ENCODE measurements at regions not wholly inside any gene's neighbourhood (a gene's known extent, or its start where the extent isn't known, plus 50 kb on each side); places are given as distances from the start of the nearest gene placed in this dataset.

- H3K9me3 ChIP-seq, result no peaks in the 10 kb centered on the region
Observed at GRCh38 chr1:68633141-68633919, 136.4 kb upstream of the DEPDC1 start.

GRCh38 chr1:68644504-68644903 lies 147.6 kb upstream of the DEPDC1 start:
- no TSS peak for BruUV-seq (replicated peaks)
- no peak for DNase-seq
- Histone ChIP-seq H3K27me3 (replicated peaks; ENCODE audit: control insufficient read depth, insufficient read depth, low read length) (no peaks in the 10 kb centered on the region), H3K9me3 (no peaks in the 10 kb centered on the region), H3K4me1 (no peaks in the 10 kb centered on the region), H3K36me3 (ENCODE audit: control insufficient read depth, insufficient read depth, low read length) (no peaks in the 10 kb centered on the region), H3K4me3 (ENCODE audit: low read depth, low read length) (no peak overlapping the region)
- Mint-ChIP-seq H3K4me3 (ENCODE audit: unreplicated experiment) (no peak overlapping the region), H3K27ac (ENCODE audit: unreplicated experiment) (no peak overlapping the region), H3K9me3 (ENCODE audit: unreplicated experiment) (no peaks in the 10 kb centered on the region), H3K36me3 (ENCODE audit: insufficient read depth, unreplicated experiment) (no peaks in the 10 kb centered on the region), H3K27me3 (ENCODE audit: insufficient read depth, unreplicated experiment) (peaks cover 3% of the 10 kb centered on the region), H3K4me1 (ENCODE audit: low read depth, unreplicated experiment) (no peaks in the 10 kb centered on the region)
- CTCF ChIA-PET, result no interaction called here
- POLR2A ChIA-PET, result no interaction called here
- intact Hi-C loops (cut with micrococcal nuclease; ENCODE audit: unreplicated experiment), result no loop called here
- TF ChIP-seq CTCF (IDR thresholded peaks at IDR 0.05; ENCODE audit: insufficient read depth in 1 of 2, low read depth in 1 of 2, low read length in 1 of 2, severe bottlenecking in 1 of 2, unreplicated experiment in 1 of 2), result no peak

More at GRCh38 chr1:68633141-68633919, 136.4 kb upstream of the DEPDC1 start:
- Histone ChIP-seq H3K4me1 (no peaks in the 10 kb centered on the region), H3K4me3 (ENCODE audit: low read depth, low read length) (no peak overlapping the region), H3K27me3 (replicated peaks; ENCODE audit: control insufficient read depth, insufficient read depth, low read length) (no peaks in the 10 kb centered on the region), H3K36me3 (ENCODE audit: control insufficient read depth, insufficient read depth, low read length) (no peaks in the 10 kb centered on the region)
- POLR2A ChIA-PET, result no interaction called here
- no TSS peak for BruUV-seq (replicated peaks)
- Mint-ChIP-seq H3K4me1 (ENCODE audit: low read depth, unreplicated experiment) (no peaks in the 10 kb centered on the region), H3K27ac (ENCODE audit: unreplicated experiment) (no peak overlapping the region), H3K27me3 (ENCODE audit: insufficient read depth, unreplicated experiment) (no peaks in the 10 kb centered on the region), H3K36me3 (ENCODE audit: insufficient read depth, unreplicated experiment) (no peaks in the 10 kb centered on the region), H3K9me3 (ENCODE audit: unreplicated experiment) (no peaks in the 10 kb centered on the region), H3K4me3 (ENCODE audit: unreplicated experiment) (no peak overlapping the region)
- TF ChIP-seq CTCF (IDR thresholded peaks at IDR 0.05; ENCODE audit: insufficient read depth in 1 of 2, low read depth in 1 of 2, low read length in 1 of 2, severe bottlenecking in 1 of 2, unreplicated experiment in 1 of 2), result no peak
- CTCF ChIA-PET, result no interaction called here
- intact Hi-C loops (cut with micrococcal nuclease; ENCODE audit: unreplicated experiment), result no loop called here
- no peak for DNase-seq

GRCh38 chr1:68651115-68651514 lies 154.2 kb upstream of the DEPDC1 start:
- peaks cover 6% of the 10 kb centered on the region for H3K27me3 Mint-ChIP-seq (ENCODE audit: insufficient read depth, unreplicated experiment)
- Histone ChIP-seq H3K4me3 (ENCODE audit: low read depth, low read length) (no peak overlapping the region), H3K27me3 (replicated peaks; ENCODE audit: control insufficient read depth, insufficient read depth, low read length) (no peaks in the 10 kb centered on the region), H3K9me3 (no peaks in the 10 kb centered on the region), H3K36me3 (ENCODE audit: control insufficient read depth, insufficient read depth, low read length) (no peaks in the 10 kb centered on the region), H3K4me1 (no peaks in the 10 kb centered on the region)
- no peak for TF ChIP-seq CTCF (IDR thresholded peaks at IDR 0.05; ENCODE audit: insufficient read depth in 1 of 2, low read depth in 1 of 2, low read length in 1 of 2, severe bottlenecking in 1 of 2, unreplicated experiment in 1 of 2)
- ChIA-PET CTCF (no interaction called here), POLR2A (no interaction called here)
- H3K4me1 Mint-ChIP-seq (ENCODE audit: low read depth, unreplicated experiment), result no peaks in the 10 kb centered on the region
- no TSS peak for BruUV-seq (replicated peaks)
- intact Hi-C loops (cut with micrococcal nuclease; ENCODE audit: unreplicated experiment), result no loop called here
- H3K4me3 Mint-ChIP-seq (ENCODE audit: unreplicated experiment), result no peak overlapping the region
- no peaks in the 10 kb centered on the region for H3K9me3 Mint-ChIP-seq (ENCODE audit: unreplicated experiment)
- DNase-seq, result no peak
- H3K36me3 Mint-ChIP-seq (ENCODE audit: insufficient read depth, unreplicated experiment), result no peaks in the 10 kb centered on the region
- no peak overlapping the region for H3K27ac Mint-ChIP-seq (ENCODE audit: unreplicated experiment)
